GM19455 (cell line): ENCODE measurements at regions not wholly inside any gene's neighbourhood (a gene's known extent, or its start where the extent isn't known, plus 50 kb on each side); places are given as distances from the start of the nearest gene placed in this dataset.

Experiments used
- ATAC-seq: cut with Tn5 transposase; IDR thresholded peaks from one replicate; pipeline ENCODE4 v1.9.1; 2021; ENCODE audit not compliant: unreplicated experiment

GRCh38 chr11:92850296-92850826 lies 119.1 kb upstream of the MTNR1B start:
- ATAC-seq = no peak

- no peak for ATAC-seq
Measured at GRCh38 chr11:92852229-92852628, 117.2 kb upstream of the MTNR1B start.

DNA sequence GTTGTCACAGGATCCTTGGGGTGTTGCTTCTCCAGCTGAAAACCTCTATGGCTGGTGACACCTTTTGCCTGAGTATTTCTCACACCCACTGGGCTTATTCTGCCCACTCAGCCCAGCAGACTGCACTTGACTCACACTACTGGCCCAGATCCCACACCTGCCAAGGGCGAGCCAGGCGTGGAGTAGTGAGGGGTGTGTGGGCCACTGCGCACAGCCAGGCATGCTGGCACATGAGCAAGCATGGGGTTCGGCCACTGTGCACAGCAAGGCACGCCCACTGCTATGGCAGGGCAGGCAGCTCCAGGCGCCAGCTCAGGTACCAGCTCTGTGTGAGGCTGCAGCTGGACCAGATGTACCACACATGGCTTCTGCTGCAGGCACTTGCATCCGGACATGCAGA lies 116.5 kb upstream of the MTNR1B start:
- ATAC-seq = no peak

- no peak for ATAC-seq
Measured at GRCh38 chr11:92854162-92854561, 115.3 kb upstream of the MTNR1B start.

GRCh38 chr11:92854952-92855351 lies 114.5 kb upstream of the MTNR1B start:
- ATAC-seq = no peak

DNA sequence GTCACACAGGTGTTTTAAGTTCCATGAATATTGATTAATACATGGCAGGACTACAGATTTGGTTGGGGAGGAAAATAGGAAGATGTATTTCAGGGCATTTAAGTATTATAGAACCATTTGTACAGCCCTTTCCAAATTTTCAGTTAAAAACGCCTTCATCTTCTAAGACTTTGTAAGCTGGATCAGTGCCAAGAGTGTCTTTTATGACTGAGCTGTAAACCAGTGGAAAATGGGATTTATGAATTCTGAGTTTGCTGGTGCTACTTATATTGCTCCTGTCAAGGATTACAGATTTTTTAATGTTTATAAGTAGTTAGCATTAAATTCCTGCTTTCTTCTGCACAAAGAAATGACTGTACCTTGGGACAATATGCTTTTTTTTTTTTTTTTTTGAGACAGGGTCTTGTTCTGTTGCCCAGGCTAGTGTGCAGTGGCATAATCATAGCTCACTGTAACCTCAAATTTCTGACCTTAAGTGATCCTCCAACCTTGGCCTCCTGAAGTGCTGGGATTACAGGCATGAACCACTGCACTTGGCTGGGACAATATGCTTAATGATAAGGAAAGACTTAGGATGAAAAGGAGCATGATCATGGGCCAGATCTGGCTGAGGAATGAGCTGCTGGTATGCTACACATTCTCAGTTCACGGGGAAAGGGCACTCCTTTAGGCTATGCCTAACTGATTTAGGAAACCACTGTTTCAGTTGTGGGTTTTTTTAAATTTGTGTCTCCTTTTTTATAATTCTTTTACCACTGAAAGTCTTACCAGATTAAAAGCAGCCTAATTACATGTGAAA lies 113.6 kb upstream of the MTNR1B start:
- ATAC-seq = no peak

- no peak for ATAC-seq
Measured at GRCh38 chr11:92857407-92857806, 112.0 kb upstream of the MTNR1B start.

GRCh38 chr11:92859156-92859690 lies 110.2 kb upstream of the MTNR1B start:
- no peak for ATAC-seq

- ATAC-seq = no peak
Measured at GRCh38 chr11:92861634-92862033, 107.8 kb upstream of the MTNR1B start.

DNA sequence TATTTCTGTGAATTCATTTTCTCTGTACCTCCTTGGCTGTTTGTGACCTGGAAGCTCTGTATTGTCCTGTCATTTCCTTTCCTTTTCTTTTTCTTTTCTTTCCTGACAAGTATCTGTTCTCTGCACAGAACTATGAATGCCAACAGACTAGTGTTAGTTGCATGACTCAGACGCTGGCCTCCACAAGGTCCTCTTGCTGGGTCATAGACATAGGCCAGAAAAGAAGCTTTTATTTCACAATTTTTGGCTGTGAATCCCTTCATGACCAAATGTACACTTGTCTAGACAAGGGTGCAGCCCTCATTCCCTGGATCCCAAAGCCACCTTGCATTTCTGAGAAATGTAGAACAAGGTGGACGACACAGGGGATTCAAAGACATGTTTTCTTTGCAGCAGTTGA lies 104.1 kb upstream of the MTNR1B start:
- ATAC-seq = no peak

- ATAC-seq = no peak
Measured at GRCh38 chr11:92866679-92867282, 102.7 kb upstream of the MTNR1B start.

- no peak for ATAC-seq
Measured at GRCh38 chr11:92867913-92868619, 101.4 kb upstream of the MTNR1B start.

- no peak for ATAC-seq
Measured at GRCh38 chr11:92869716-92870115, 99.7 kb upstream of the MTNR1B start.

- ATAC-seq = no peak
Measured at GRCh38 chr11:92870196-92870832, 99.1 kb upstream of the MTNR1B start.

DNA sequence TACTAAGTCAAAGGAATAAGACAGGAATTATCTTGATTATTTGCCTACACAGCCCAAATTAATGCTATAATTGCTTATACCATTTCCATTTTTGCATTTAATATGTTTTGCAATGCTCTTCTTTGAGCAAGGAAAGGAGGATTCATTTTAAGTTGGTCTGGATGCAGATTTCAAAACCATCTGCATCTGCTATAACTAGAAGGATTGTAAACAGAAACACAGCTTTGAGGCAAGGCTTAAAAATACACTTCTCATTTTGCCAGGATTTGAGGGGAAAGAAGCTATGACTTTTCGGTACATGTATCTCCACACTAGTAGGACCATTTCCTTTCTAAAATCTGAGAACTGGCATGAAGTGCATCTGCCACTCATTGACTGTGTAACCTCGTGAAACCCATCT lies 95.9 kb upstream of the MTNR1B start:
- no peak for ATAC-seq

GRCh38 chr11:92875473-92875872 lies 94.0 kb upstream of the MTNR1B start:
- ATAC-seq = no peak

GRCh38 chr11:92879086-92879485 lies 90.4 kb upstream of the MTNR1B start:
- ATAC-seq = no peak

- ATAC-seq = no peak
Measured at GRCh38 chr11:92880381-92880780, 89.1 kb upstream of the MTNR1B start.

- no peak for ATAC-seq
Measured at GRCh38 chr11:92881940-92882450, 87.5 kb upstream of the MTNR1B start.

DNA sequence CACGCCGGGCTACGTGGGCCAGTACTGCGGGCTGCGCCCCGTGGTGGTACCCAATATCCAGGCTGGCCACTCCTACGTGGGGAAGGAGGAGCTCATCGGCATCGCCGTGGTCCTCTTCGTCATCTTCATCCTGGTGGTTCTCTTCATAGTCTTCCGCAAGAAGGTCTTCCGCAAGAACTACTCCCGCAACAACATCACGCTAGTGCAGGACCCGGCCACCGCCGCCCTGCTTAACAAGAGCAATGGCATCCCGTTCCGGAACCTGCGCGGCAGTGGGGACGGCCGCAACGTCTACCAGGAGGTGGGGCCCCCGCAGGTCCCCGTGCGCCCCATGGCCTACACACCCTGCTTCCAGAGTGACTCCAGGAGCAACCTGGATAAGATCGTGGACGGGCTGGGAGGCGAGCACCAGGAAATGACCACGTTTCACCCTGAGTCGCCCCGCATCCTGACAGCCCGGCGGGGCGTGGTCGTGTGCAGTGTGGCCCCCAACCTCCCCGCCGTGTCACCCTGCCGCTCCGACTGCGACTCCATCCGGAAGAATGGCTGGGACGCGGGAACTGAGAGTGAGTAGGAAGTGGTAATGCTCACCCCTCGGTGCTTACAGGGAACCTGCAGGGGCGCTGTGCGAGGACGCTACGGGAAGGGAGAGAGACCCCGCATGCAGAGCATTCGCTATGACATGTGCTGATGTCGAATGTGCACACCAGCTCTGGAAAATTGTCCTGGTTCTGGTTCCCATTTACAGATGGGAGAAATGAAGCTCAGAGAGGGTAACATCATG lies 86.4 kb upstream of the MTNR1B start:
- ATAC-seq = no peak
